Umbilical cord (tissue), 1 donor: ENCODE measurements at regions not wholly inside any gene's neighbourhood (a gene's known extent, or its start where the extent isn't known, plus 50 kb on each side); places are given as distances from the start of the nearest gene placed in this dataset.

Source experiments
- DNase-seq: peaks from one replicate; pipeline ENCODE4 v3.0.0-alpha.2; 2015; ENCODE audit warnings: low spot score

GRCh38 chr11:26087120-26087935 lies 244.6 kb upstream of the ANO3 start:
- no peak for DNase-seq

- no peak for DNase-seq
Measured at GRCh38 chr11:26088391-26088790, 243.5 kb upstream of the ANO3 start.

GRCh38 chr11:26090651-26091050 lies 241.3 kb upstream of the ANO3 start:
- no peak for DNase-seq

GRCh38 chr11:26093206-26093605 lies 238.7 kb upstream of the ANO3 start:
- DNase-seq, result no peak

GRCh38 chr11:26095340-26095739 lies 236.6 kb upstream of the ANO3 start:
- no peak for DNase-seq

DNA sequence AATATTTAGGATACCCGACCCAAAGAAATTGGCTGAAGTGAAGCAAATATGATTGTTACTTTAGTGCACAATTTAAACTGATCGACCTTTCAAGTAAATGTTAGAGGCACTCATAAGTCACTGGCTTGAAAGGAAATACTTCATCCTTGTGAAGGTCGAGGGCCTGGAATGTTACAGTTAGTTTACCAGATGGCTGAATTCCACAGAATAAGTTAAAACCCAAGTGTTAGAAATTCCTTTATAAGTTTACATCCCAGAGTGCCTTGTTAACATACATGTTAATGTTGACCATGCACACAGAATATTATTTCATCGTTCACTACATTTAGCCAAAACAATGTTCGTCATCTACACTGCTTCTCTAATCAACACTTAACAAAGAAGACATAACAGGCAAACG lies 235.5 kb upstream of the ANO3 start:
- DNase-seq, result no peak

GRCh38 chr11:26102325-26102724 lies 229.6 kb upstream of the ANO3 start:
- DNase-seq, result no peak

DNA sequence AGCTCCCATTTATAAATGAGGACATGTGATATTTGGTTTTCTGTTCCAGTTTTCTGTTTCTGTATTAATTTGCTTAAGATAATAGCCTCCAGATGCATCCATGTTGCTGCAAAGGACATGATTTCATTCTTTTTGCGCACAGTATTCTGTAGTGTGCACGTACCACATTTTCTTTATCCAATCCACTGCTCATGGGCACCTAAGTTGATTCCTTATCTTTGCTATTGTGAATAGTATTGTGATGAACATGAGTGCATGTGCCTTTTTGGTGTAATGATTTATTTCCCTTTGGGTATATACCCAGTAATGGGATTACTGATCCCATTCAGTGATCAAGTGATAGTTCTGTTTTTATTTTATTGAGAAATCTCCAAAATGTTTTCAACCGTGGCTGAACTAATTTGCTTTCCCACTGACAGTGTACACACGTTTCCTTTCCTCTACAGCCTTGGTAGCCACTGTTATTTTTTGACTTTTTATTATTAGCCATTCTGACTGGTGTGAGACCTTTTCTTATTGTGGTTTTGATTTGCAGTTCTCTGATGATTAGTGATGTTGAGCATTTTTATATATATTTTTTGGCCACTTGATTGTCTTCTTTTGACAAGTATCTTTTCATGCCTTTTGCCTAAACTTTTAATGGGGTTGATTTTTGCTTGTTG lies 226.0 kb upstream of the ANO3 start:
- no peak for DNase-seq

DNA sequence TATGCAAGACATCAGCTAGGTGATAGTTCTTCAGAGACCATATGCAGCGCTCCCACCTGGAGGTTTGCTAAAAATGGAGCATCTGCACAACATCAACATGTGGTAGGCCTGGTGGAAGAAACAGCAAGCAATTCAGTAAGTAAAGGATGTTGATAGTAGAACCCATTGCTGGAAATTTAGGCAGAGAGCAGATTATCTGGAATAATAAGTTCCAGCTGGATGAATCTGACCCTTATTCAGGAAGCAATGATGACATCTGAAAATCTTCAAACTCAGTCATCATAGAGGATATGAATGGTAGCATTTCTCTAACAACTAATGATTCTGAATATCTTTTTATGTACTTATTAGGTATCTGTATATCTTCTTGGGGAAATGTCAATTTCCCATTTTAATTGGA lies 225.2 kb upstream of the ANO3 start:
- no peak for DNase-seq

- no peak for DNase-seq
Measured at GRCh38 chr11:26109658-26110368, 222.1 kb upstream of the ANO3 start.

DNA sequence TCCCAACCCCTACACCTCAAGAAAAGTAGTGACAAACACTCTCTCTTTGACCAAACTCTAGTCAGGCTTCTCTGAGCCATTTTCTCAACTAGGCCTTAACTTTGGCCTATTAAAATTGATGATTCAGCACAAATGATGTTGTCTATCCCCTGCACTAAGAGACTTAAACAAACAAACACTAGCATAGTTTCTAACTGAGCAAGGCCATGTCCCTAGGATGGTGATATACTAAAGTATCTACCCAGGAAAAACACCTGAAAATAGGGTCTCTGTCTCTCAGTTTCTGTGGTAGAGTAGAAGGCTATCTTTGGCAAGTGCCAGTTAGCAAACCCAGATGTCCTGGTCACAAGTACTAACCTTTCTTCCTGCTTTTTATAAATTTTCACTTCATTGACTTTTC lies 219.7 kb upstream of the ANO3 start:
- DNase-seq, result no peak

GRCh38 chr11:26121466-26121865 lies 210.5 kb upstream of the ANO3 start:
- no peak for DNase-seq

- DNase-seq, result no peak
Measured at GRCh38 chr11:26126741-26127140, 205.2 kb upstream of the ANO3 start.

DNA sequence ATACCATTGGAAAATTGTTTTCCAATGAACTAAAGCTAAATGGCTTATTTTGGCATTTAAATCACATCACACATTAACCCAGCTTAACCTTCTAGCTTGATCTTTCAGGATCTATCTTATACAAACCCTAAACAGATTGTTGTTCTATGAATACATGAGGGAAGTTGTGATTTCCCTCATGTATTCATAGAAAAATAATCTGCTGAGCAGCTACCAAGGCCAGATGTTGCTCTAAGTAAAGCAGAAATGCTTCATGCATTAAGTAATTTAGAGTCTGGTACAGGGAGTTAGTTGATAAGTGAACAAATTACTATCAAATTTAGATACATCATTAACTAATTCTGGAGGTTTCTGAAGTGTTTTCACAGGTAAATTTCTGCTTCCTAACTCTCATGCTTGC lies 204.6 kb upstream of the ANO3 start:
- no peak for DNase-seq

DNA sequence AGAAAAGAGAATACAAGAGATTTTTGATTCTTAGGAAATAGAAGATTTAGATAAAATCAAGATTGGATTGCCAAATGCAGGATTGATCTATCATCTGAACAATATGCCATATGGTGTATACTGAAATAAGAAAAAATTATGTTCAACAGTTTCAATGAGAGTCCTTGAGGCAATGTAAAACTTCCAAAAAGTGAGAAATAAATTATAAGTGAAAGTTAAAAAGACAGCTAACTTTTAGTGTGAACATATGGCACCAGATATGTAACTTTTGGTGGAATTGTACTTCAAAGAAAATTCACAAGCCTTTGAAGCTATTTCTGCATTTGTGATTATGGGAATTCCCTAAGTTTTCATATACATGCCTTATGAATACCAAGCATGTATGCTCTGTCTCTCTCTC lies 200.5 kb upstream of the ANO3 start:
- DNase-seq, result no peak

DNA sequence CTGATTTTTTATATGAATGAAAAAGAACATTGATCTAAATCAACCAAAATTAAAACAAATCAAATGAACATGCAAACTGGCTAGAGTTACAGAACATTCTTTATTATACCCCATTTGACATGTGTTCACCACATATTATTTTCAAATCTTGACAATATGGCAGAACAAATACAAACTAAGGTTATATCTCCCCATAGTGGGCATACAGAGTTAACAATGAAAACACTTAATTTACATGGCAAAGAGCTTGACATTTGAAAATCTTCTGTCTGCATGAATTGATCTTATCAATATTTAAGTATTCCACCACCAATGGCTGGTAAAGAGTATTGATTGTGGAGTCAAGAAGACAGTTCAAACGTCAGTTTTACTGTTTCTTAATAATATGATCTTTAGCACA lies 197.9 kb upstream of the ANO3 start:
- no peak for DNase-seq

- peak; percentile 7 for DNase-seq
Measured at GRCh38 chr11:26134481-26135355, 197.2 kb upstream of the ANO3 start.

- DNase-seq, result no peak
Measured at GRCh38 chr11:26137651-26138050, 194.3 kb upstream of the ANO3 start.

GRCh38 chr11:26142891-26143290 lies 189.0 kb upstream of the ANO3 start:
- peak; percentile 56 for DNase-seq

DNA sequence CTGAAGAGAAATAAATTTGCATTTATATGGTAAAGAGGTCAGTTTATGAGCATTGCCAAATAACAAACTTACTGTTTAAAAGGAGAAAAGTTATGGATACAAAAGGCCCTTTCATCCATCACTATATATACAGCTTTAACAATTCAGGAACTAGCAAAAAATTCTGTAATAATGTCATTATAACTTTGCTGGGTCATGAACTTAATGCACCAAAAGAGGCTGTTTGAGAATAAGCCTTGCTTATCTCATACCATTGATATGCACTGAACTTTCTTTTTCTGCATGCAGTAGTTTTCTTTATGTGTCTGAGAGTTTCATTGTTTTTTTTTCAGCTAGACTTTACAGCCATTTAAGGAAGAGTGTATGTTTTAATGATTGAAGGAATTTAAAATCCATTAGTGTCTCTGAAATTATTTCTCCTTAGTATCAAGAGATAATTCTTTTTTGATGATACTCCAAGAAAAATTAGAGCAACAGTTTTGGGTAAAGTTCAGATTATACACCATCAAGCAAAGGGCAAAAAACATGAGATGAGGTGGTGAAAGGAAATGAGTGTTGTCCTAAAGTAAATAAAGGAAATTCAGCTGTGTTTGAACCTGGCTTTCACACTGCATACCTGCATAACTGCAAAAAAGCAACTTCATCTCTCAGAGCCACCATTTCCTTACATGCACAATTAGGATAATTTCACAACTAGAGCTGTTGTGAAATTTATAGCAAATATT lies 188.2 kb upstream of the ANO3 start:
- DNase-seq, result peak; percentile 49

GRCh38 chr11:26144291-26144690 lies 187.6 kb upstream of the ANO3 start:
- DNase-seq, result no peak
